HG03139 (cell line): ENCODE measurements at regions not wholly inside any gene's neighbourhood (a gene's known extent, or its start where the extent isn't known, plus 50 kb on each side); places are given as distances from the start of the nearest gene placed in this dataset.

Experiments used
- ATAC-seq: cut with Tn5 transposase; IDR thresholded peaks from one replicate; pipeline ENCODE4 v1.9.1; 2021; ENCODE audit not compliant: unreplicated experiment

GRCh38 chr9:87275047-87275725, 222.5 kb upstream of the DAPK1 start:
- no peak for ATAC-seq

- no peak for ATAC-seq
These were observed 221.3 kb upstream of the DAPK1 start for GRCh38 chr9:87276327-87276841.

GRCh38 chr9:87276851-87277261, 220.8 kb upstream of the DAPK1 start:
- ATAC-seq, result no peak

- ATAC-seq, result no peak
These were observed 220.3 kb upstream of the DAPK1 start for GRCh38 chr9:87277346-87277745.

GRCh38 chr9:87278971-87279733, 218.5 kb upstream of the DAPK1 start:
- no peak for ATAC-seq

GRCh38 chr9:87280421-87280820, 217.2 kb upstream of the DAPK1 start:
- no peak for ATAC-seq

- ATAC-seq, result no peak
These were observed 215.1 kb upstream of the DAPK1 start for GRCh38 chr9:87282538-87282937.

- no peak for ATAC-seq
These were observed 214.1 kb upstream of the DAPK1 start for GRCh38 chr9:87283585-87283984.

- ATAC-seq, result no peak
These were observed 212.3 kb upstream of the DAPK1 start for GRCh38 chr9:87285183-87285850.

GRCh38 chr9:87286506-87286905, 211.2 kb upstream of the DAPK1 start:
- ATAC-seq, result no peak

GRCh38 chr9:87290241-87291052, 207.2 kb upstream of the DAPK1 start:
- no peak for ATAC-seq

- ATAC-seq, result no peak
These were observed 205.0 kb upstream of the DAPK1 start for GRCh38 chr9:87292449-87293191.

GRCh38 chr9:87294126-87294525, 203.5 kb upstream of the DAPK1 start:
- ATAC-seq, result no peak

GRCh38 chr9:87300915-87301314, 196.8 kb upstream of the DAPK1 start:
- ATAC-seq, result no peak

- no peak for ATAC-seq
These were observed 196.3 kb upstream of the DAPK1 start for GRCh38 chr9:87301371-87301770.

GRCh38 chr9:87305151-87305550, 192.5 kb upstream of the DAPK1 start:
- no peak for ATAC-seq

GRCh38 chr9:87306006-87306405, 191.7 kb upstream of the DAPK1 start:
- ATAC-seq, result no peak

GRCh38 chr9:87307848-87308247, 189.8 kb upstream of the DAPK1 start:
- ATAC-seq, result no peak

GRCh38 chr9:87309236-87309635, 188.4 kb upstream of the DAPK1 start:
- ATAC-seq, result no peak

GRCh38 chr9:87310827-87311523, 186.7 kb upstream of the DAPK1 start:
- no peak for ATAC-seq
